H1 (cell line): ENCODE measurements at regions not wholly inside any gene's neighbourhood (a gene's known extent, or its start where the extent isn't known, plus 50 kb on each side); places are given as distances from the start of the nearest gene placed in this dataset.
A peak's percentile ranks its signal among the peaks of the same experiment; 100 is the strongest.

Experiments
- CTCF ChIA-PET: fragments of 300-600 bp; sonication (Branson Sonifier 250); formaldehyde crosslinking; loops from one replicate; lab custom pipeline; 2021; ENCODE audit not compliant: partially characterized antibody; lab: Charles Lee
- POLR2A ChIA-PET: fragments of 300-600 bp; sonication (Branson Sonifier 250); formaldehyde crosslinking; loops from one replicate; lab custom pipeline; 2021; ENCODE audit warnings: inconsistent platforms; ENCODE audit not compliant: partially characterized antibody; lab: Charles Lee
- DNase-seq, 2 experiments: peaks; one replicate each; pipeline versions ENCODE4 v3.0.0 to v3.0.0-alpha.2; 2010 to 2022; ENCODE audit warnings: low spot score in 2 of 2, low read depth in 1 of 2, mixed read lengths in 1 of 2
- FAIRE-seq: peaks from 2 replicates; lab custom pipeline; 2011; peaks lifted over from hg19 to GRCh38; lab: Jason Lieb, UNC
- H2AFZ ChIP-seq: 2 replicates; pipeline ENCODE4 v1.8.1; 2012; ENCODE audit warnings: low read length, inconsistent platforms
- H2AK5ac ChIP-seq: 2 replicates; pipeline ENCODE4 v1.6.1; 2013; ENCODE audit warnings: low read depth, low read length
- H2BK120ac ChIP-seq: replicated peaks from 2 replicates; pipeline ENCODE3; 2013; ENCODE audit warnings: low read depth, low read length, inconsistent platforms
- H2BK12ac ChIP-seq: 2 replicates; pipeline ENCODE4 v1.6.1; 2013; ENCODE audit warnings: low read depth, low read length
- H2BK15ac ChIP-seq: 2 replicates; pipeline ENCODE4 v1.6.1; 2013; ENCODE audit warnings: low read length
- H2BK20ac ChIP-seq: 2 replicates; pipeline ENCODE4 v1.6.1; 2013; ENCODE audit warnings: low read length
- H2BK5ac ChIP-seq: 2 replicates; pipeline ENCODE4 v1.6.1; 2013; ENCODE audit warnings: low read depth, low read length
- H3K14ac ChIP-seq: 2 replicates; pipeline ENCODE4 v1.6.1; 2013; ENCODE audit warnings: inconsistent platforms; ENCODE audit not compliant: insufficient read length
- H3K18ac ChIP-seq: 2 replicates; pipeline ENCODE4 v1.6.1; 2013; ENCODE audit warnings: low read length; ENCODE audit errors: extremely low read depth
- H3K23ac ChIP-seq: 2 replicates; pipeline ENCODE4 v1.6.1; 2013; ENCODE audit warnings: inconsistent platforms; ENCODE audit not compliant: insufficient read length
- H3K23me2 ChIP-seq: 2 replicates; pipeline ENCODE4 v1.6.1; 2013; ENCODE audit warnings: low read depth, low read length
- H3K27ac ChIP-seq: 2 replicates; pipeline ENCODE4 v1.6.1; 2011; ENCODE audit warnings: low read depth, low read length, inconsistent platforms
- H3K27me3 ChIP-seq, 4 experiments: replicated peaks in 1 of 4; 1 replicate in 1 of 4; 2 replicates in 3 of 4; pipeline versions ENCODE4 v1.6.1 to v1.8.1; 2011 to 2013; ENCODE audit warnings: low read length in 3 of 4, mild to moderate bottlenecking in 3 of 4, inconsistent platforms in 2 of 4, mixed read lengths in 2 of 4, moderate library complexity in 1 of 4; ENCODE audit not compliant: control insufficient read depth in 3 of 4, insufficient read depth in 3 of 4; ENCODE audit errors: extremely low read depth in 1 of 4
- H3K36me3 ChIP-seq, 4 experiments: 2 replicates each; pipeline versions ENCODE4 v1.6.1 to v1.8.1; 2011 to 2013; ENCODE audit warnings: mild to moderate bottlenecking in 4 of 4, low read length in 3 of 4, moderate library complexity in 2 of 4, control low read depth in 1 of 4, inconsistent platforms in 1 of 4; ENCODE audit not compliant: insufficient read depth in 4 of 4, control insufficient read depth in 2 of 4
- H3K4ac ChIP-seq: replicated peaks from 2 replicates; pipeline ENCODE3; 2013; ENCODE audit warnings: low read length, low read depth, mixed read lengths, inconsistent platforms; ENCODE audit not compliant: insufficient read length
- H3K4me1 ChIP-seq, 4 experiments: replicated peaks in 1 of 4; 1 replicate in 1 of 4; 2 replicates in 3 of 4; pipeline versions ENCODE4 v1.6.1 to v1.8.1; 2011 to 2013; ENCODE audit warnings: low read length in 3 of 4, inconsistent platforms in 2 of 4, mixed read lengths in 1 of 4; ENCODE audit not compliant: insufficient read depth in 4 of 4, control insufficient read depth in 3 of 4
- H3K4me2 ChIP-seq, 2 experiments: 2 replicates each; pipeline versions ENCODE4 v1.6.1 to v1.8.1; 2011 to 2013; ENCODE audit warnings: low read depth in 2 of 2, low read length in 2 of 2, control low read depth in 1 of 2, inconsistent platforms in 1 of 2, mild to moderate bottlenecking in 1 of 2; ENCODE audit not compliant: insufficient read depth in 1 of 2
- H3K4me3 ChIP-seq, 4 experiments: fragments of 200-600, 300-600 bp in 1 of 4; sonication (generic), shearing (Covaris generic), sonication (Bioruptor Twin) in 1 of 4; 2 replicates each; pipeline versions ENCODE4 v1.5.1 to v1.8.1; 2011 to 2016; ENCODE audit warnings: low read length in 4 of 4, low read depth in 3 of 4, control low read depth in 2 of 4, inconsistent platforms in 2 of 4, mild to moderate bottlenecking in 2 of 4, mixed read lengths in 1 of 4, moderate library complexity in 1 of 4; ENCODE audit not compliant: insufficient read depth in 2 of 4; ENCODE audit errors: extremely low read depth in 1 of 4
- H3K56ac ChIP-seq: replicated peaks from 2 replicates; pipeline ENCODE3; 2013; ENCODE audit warnings: low read depth, mild to moderate bottlenecking, mixed read lengths, low read length, inconsistent platforms; ENCODE audit not compliant: insufficient read length
- H3K79me1 ChIP-seq: 2 replicates; pipeline ENCODE4 v1.6.1; 2013; ENCODE audit warnings: low read depth, low read length, control low read depth
- H3K79me2 ChIP-seq, 2 experiments: 2 replicates each; pipeline versions ENCODE4 v1.6.1 to v1.8.1; 2012 to 2013; ENCODE audit warnings: low read length in 2 of 2, mild to moderate bottlenecking in 2 of 2, inconsistent platforms in 1 of 2; ENCODE audit not compliant: insufficient read depth in 2 of 2, control insufficient read depth in 1 of 2
- H3K9ac ChIP-seq, 4 experiments: replicated peaks in 1 of 4; 1 replicate in 1 of 4; 2 replicates in 3 of 4; pipeline versions ENCODE4 v1.6.1 to v1.8.1; 2011 to 2013; ENCODE audit warnings: low read depth in 3 of 4, low read length in 3 of 4, control low read depth in 2 of 4, mild to moderate bottlenecking in 2 of 4, moderate library complexity in 2 of 4, inconsistent platforms in 1 of 4; ENCODE audit errors: extremely low read depth in 1 of 4
- H3K9me3 ChIP-seq, 2 experiments: 2 replicates each; pipeline versions ENCODE4 v1.6.1 to v1.8.1; 2012 to 2013; ENCODE audit warnings: mild to moderate bottlenecking in 2 of 2, moderate library complexity in 2 of 2, control low read depth in 1 of 2, inconsistent platforms in 1 of 2, low read depth in 1 of 2, low read length in 1 of 2, mixed read lengths in 1 of 2; ENCODE audit not compliant: insufficient read depth in 2 of 2
- H4K20me1 ChIP-seq, 2 experiments: replicated peaks in 1 of 2; 2 replicates each; pipeline versions ENCODE3 to v1.8.1; 2011 to 2013; ENCODE audit warnings: inconsistent platforms in 2 of 2, low read length in 2 of 2, mild to moderate bottlenecking in 1 of 2; ENCODE audit not compliant: insufficient read depth in 2 of 2, control insufficient read depth in 1 of 2
- H4K5ac ChIP-seq: 2 replicates; pipeline ENCODE4 v1.6.1; 2013; ENCODE audit warnings: low read length, low read depth, mixed read lengths, inconsistent platforms; ENCODE audit not compliant: insufficient read length
- H4K8ac ChIP-seq: 2 replicates; pipeline ENCODE4 v1.8.0; 2013; ENCODE audit warnings: mild to moderate bottlenecking, moderate library complexity, low read length, inconsistent platforms; ENCODE audit not compliant: insufficient read depth; ENCODE audit errors: extremely low read depth
- H4K91ac ChIP-seq: replicated peaks from 2 replicates; pipeline ENCODE3; 2013; ENCODE audit warnings: low read length, mixed read lengths, inconsistent platforms; ENCODE audit not compliant: insufficient read length
- ASH2L ChIP-seq: fragments of 200-600, 300-600 bp; sonication (generic); IDR thresholded peaks from one replicate; pipeline ENCODE4 v1.7.1; 2017; ENCODE audit warnings: low read length
- PHF8 ChIP-seq: fragments of 200-600 bp; sonication (generic); conservative IDR thresholded peaks from 2 replicates; pipeline ENCODE4 v1.7.1; 2012; ENCODE audit warnings: low read depth, mild to moderate bottlenecking, inconsistent platforms, low read length, moderate library complexity
- RAD21 ChIP-seq, 2 experiments: IDR thresholded peaks in 1 of 2; conservative IDR thresholded peaks in 1 of 2; 2 replicates each; pipeline ENCODE4 v1.6.1; 2011; ENCODE audit warnings: low read depth in 2 of 2, low read length in 2 of 2, improper control_type of control experiment in 1 of 2, inconsistent platforms in 1 of 2, mild to moderate bottlenecking in 1 of 2, moderate library complexity in 1 of 2
- RNF2 ChIP-seq: fragments of 200-900, 300-1000 bp; sonication (generic); IDR thresholded peaks from 2 replicates; pipeline ENCODE4 v1.7.1; 2016; ENCODE audit warnings: borderline replicate concordance, low read depth, mild to moderate bottlenecking, antibody characterized with exemption, low read length; ENCODE audit not compliant: poor library complexity, severe bottlenecking; ENCODE audit errors: missing control alignments
- SP2 ChIP-seq: IDR thresholded peaks from 2 replicates; pipeline ENCODE4 v1.6.1; 2012; ENCODE audit warnings: mild to moderate bottlenecking, low read length, inconsistent platforms
- SUZ12 ChIP-seq: fragments of 200-600 bp; sonication (generic); IDR thresholded peaks from 2 replicates; pipeline ENCODE4 v1.6.1; 2012; ENCODE audit warnings: mild to moderate bottlenecking, inconsistent platforms, low read length, moderate library complexity, mixed read lengths
- WGBS, 2 experiments: shearing (Covaris generic) in 1 of 2; methylation state at CpG; one replicate each; pipeline versions ENCODE4 v1.1.6 to v1.1.7; 2013 to 2015; ENCODE audit warnings: low lambda C conversion rate in 2 of 2, mixed read lengths in 2 of 2, inconsistent platforms in 1 of 2, low coverage in 1 of 2, missing lambda C conversion rate in 1 of 2; ENCODE audit not compliant: insufficient replicate concordance in 2 of 2, insufficient coverage in 1 of 2, insufficient read length in 1 of 2; ENCODE audit errors: extremely low coverage in 1 of 2, missing lambda C conversion rate in 1 of 2; 5-methylcytosine and 5-hydroxymethylcytosine counted together
- TF ChIP-seq, protein P1 (sequence below), 3 experiments: IDR thresholded peaks; 1 replicate in 2 of 3; 2 replicates in 1 of 3; pipeline versions ENCODE4 v1.5.1 to v1.6.1; 2011; ENCODE audit warnings: low read length in 3 of 3, mild to moderate bottlenecking in 3 of 3, inconsistent platforms in 2 of 3, low read depth in 1 of 3, moderate library complexity in 1 of 3; ENCODE audit not compliant: insufficient read depth in 1 of 3; ENCODE audit errors: control extremely low read depth in 1 of 3

DNA sequence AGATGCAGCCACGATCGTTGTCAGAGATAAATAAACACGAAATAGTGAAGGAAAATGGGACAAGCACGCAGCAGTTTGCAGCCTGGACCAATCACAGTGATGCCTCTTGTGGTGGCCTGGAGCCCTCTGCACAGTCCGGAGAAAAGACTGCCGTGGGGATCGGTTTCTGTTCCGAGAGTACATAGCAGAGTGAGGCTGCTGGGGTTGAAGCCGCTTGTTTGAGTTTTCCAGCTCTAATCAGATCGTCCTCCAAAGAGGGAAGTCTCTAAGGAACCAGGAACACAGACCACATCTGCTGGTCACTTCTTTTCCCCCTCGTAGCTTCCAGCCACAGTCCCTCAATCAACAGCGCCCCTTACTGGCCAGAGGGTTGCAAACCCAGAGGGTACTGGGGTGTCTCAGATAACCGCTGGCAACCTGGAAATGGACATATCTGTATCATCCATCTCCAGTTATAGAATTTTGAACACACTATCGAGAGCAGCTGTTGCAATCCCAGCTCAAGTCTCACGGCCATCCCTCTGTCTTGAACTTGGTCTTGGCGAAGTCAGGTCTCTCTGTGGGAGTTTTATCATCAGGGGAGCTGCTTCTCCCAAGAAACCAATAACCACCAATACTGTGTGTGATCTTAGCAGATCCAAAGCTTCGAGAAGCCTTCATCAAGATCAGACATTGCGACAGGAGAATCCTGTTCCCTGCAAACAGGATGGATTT lies 57.4 kb downstream of the OLIG1 start:
- Histone ChIP-seq H4K5ac (no peak overlapping the region), H3K79me1 (no peaks in the 10 kb centered on the region), H3K14ac (no peak overlapping the region), H2AFZ (peak overlapping the region; percentile 79; the same call in 1 of the 2 replicates), H4K91ac (no peak overlapping the region)
- peak; percentile 43 for TF ChIP-seq ASH2L
- TF ChIP-seq, protein P1, sequence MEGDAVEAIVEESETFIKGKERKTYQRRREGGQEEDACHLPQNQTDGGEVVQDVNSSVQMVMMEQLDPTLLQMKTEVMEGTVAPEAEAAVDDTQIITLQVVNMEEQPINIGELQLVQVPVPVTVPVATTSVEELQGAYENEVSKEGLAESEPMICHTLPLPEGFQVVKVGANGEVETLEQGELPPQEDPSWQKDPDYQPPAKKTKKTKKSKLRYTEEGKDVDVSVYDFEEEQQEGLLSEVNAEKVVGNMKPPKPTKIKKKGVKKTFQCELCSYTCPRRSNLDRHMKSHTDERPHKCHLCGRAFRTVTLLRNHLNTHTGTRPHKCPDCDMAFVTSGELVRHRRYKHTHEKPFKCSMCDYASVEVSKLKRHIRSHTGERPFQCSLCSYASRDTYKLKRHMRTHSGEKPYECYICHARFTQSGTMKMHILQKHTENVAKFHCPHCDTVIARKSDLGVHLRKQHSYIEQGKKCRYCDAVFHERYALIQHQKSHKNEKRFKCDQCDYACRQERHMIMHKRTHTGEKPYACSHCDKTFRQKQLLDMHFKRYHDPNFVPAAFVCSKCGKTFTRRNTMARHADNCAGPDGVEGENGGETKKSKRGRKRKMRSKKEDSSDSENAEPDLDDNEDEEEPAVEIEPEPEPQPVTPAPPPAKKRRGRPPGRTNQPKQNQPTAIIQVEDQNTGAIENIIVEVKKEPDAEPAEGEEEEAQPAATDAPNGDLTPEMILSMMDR (IDR thresholded peaks at IDR 0.05; ENCODE audit: control extremely low read depth in 1 of 3, insufficient read depth in 1 of 3, low read depth in 1 of 3, low read length in 3 of 3) = peak; percentile 83 to 95 (median 93)
- TF ChIP-seq RAD21 (IDR thresholded peaks at IDR 0.05 in 1 of 2, conservative IDR thresholded peaks at IDR 0.05 in 1 of 2; ENCODE audit: low read depth in 2 of 2, low read length in 2 of 2) = peak; percentile 97 to 99
- 0 out of 2 replicates have a peak, but pooled peaks have one; percentile 24 for TF ChIP-seq SUZ12
- no peak for TF ChIP-seq RNF2
- TF ChIP-seq SP2 = no peak
- no peak for TF ChIP-seq PHF8
- TF ChIP-seq, all 59 proteins: peak for 4
- Histone ChIP-seq H3K4ac (no peak overlapping the region), H3K18ac (no peak overlapping the region), H2BK120ac (no peak overlapping the region), H4K8ac (no peak overlapping the region), H3K4me1 (peaks cover 7 to 17% (median 10%) of the 10 kb centered on the region in 4 experiments; a peak in 6 of 7 replicates), H2BK12ac (no peak overlapping the region), H2BK15ac (no peak overlapping the region), H3K9ac (no peak overlapping the region), H3K56ac (no peak overlapping the region), H3K4me3 (peak overlapping the region in 2 of 4 experiments; percentile 17 to 42; a peak in 5 of 8 replicates), H2BK20ac (no peak overlapping the region), H3K36me3 (no peaks in the 10 kb centered on the region), H3K23ac (no peak overlapping the region), H2AK5ac (no peak overlapping the region), H3K4me2 (peak overlapping the region; percentile 18 to 64), H4K20me1 (no peaks in the 10 kb centered on the region), H3K27me3 (peaks cover 0 to 6% (median 1%) of the 10 kb centered on the region in 4 experiments; a peak in 3 of 7 replicates), H3K9me3 (no peaks in the 10 kb centered on the region), H3K79me2 (no peaks in the 10 kb centered on the region), H2BK5ac (no peak overlapping the region), H3K27ac (no peak overlapping the region), H3K23me2 (no peaks in the 10 kb centered on the region)
- CTCF ChIA-PET = interaction anchor here (0.7 to 5.0 kb wide), 65 partner anchors 9 to 458 kb away, joined by 3 to 44 read pairs (median 5); partner anchors contain the start of gene OLIG2
- POLR2A ChIA-PET = interaction anchor here (0.8 to 1.3 kb wide), 2 partner anchors 106 to 187 kb away, joined by 3 to 4 read pairs; no protein-coding TSS in a partner anchor
- 17% methylated on average over 18 of the region's 18 CpGs; no CpG with 5 or more reads in 1 of the 2 experiments for WGBS, 2 experiments
- peak; percentile 100 for FAIRE-seq
- DNase-seq = peak in 1 of 2 experiments; percentile 90
